Ovary (tissue), 7 donors: ENCODE measurements at regions not wholly inside any gene's neighbourhood (a gene's known extent, or its start where the extent isn't known, plus 50 kb on each side); places are given as distances from the start of the nearest gene placed in this dataset.

Experiments used
- DNase-seq, 5 donors: peaks; one replicate each; pipeline ENCODE4 v3.0.0-alpha.2; 2019 to 2020
- H3K27ac ChIP-seq, 2 donors: fragments of 200-600 bp; one replicate each; pipeline versions ENCODE4 v1.5.1 to v1.8.0; 2019 to 2022
- H3K27me3 ChIP-seq: fragments of 200-600 bp; one replicate; pipeline ENCODE4 v1.8.0; 2022
- H3K36me3 ChIP-seq: fragments of 200-600 bp; sonication (generic); one replicate; pipeline ENCODE4 v1.5.1; 2019
- H3K4me1 ChIP-seq: one replicate; pipeline ENCODE4 v1.8.1; 2013; ENCODE audit warnings: mild to moderate bottlenecking, moderate library complexity; ENCODE audit not compliant: insufficient read depth
- H3K4me3 ChIP-seq: fragments of 200-600 bp; sonication (generic); one replicate; pipeline ENCODE4 v1.5.1; 2017
- H3K9me3 ChIP-seq, 2 donors: fragments of 200-600 bp in 1 of 2; sonication (generic) in 1 of 2; one replicate each; pipeline versions ENCODE4 v1.5.1 to v1.8.1; 2013 to 2019; ENCODE audit warnings: mild to moderate bottlenecking in 1 of 2, moderate library complexity in 1 of 2
- EP300 ChIP-seq: sonication (generic); formaldehyde crosslinking; IDR thresholded peaks from one replicate; pipeline ENCODE4 v1.6.1; 2017; ENCODE audit warnings: antibody characterized with exemption
- POLR2A ChIP-seq: fragments of 450-650 bp; IDR thresholded peaks from one replicate; pipeline ENCODE4 v1.6.1; 2017; ENCODE audit warnings: antibody characterized with exemption, mild to moderate bottlenecking, moderate library complexity
- WGBS, 3 donors: extraction: QIAGEN DNeasy Blood & Tissue Kit in 1 of 3; methylation state at CpG; one replicate each; pipeline versions ENCODE4 v1.1.5 to v1.1.7; 2013 to 2017; 5-methylcytosine and 5-hydroxymethylcytosine counted together
- intact Hi-C, 4 donors: fragments of 100-400 bp; cut with DNase I; formaldehyde crosslinking; loops; one replicate each; pipeline versions ENCODE4 v1.11.0 to v1.15.1; 2022 to 2023
- TF ChIP-seq, protein P1 (sequence below), 3 donors: fragments of 450-650 bp in 2 of 3; fragments of 200-600 bp in 1 of 3; IDR thresholded peaks; one replicate each; pipeline versions ENCODE4 v1.5.1 to v1.8.0; 2016 to 2022; ENCODE audit warnings: antibody characterized with exemption in 3 of 3, mild to moderate bottlenecking in 1 of 3
- donor health status: DM: no; HTN: no; CAD: no; lungs with moderate emphysema.
- donor health status: DM: no; HTN: no; CAD: no.
- donor health status: Bipolar disorder and iron deficiency.
- donor health status: DM: no; HTN: no; CAD: no.
- donor health status: DM: yes; HTN: yes; CAD: no.

DNA sequence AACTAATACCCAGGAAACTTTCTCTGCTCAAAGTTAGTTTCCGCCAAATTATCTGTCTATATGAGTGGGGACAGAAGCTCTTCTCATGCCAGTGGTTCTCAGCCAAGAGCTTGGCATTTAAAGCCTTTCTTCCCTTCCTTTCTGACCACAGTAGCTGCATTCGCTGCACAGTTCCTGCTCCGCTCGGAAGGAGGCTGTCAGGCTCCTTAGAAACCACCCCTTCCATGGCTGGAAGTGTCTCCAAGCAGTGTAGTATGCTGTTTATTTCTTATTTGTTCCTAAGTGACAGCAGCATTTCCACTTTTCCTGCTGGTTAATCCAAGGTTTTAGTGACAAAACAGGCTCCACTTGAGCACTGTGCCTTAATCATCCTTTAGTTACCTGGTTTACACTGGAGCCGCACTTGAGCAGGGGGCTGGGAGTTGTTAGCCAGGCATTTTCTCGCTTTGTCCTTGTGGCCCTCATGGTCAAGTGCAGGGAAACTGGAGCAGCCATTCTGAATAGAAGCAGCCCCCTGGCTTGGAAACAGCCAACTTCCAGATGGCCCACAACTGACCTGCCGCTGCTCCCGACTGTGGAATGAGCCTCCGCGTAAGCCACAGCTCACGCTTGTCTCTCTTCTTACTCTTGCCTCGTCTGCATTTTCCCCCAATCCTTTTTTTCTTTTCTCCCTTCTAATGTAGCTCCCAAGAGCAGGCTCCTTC, 739.4 kb upstream of the TENM3 start:
- Histone ChIP-seq H3K4me1 (no peaks in the 10 kb centered on the region), H3K9me3 (no peaks in the 10 kb centered on the region), H3K4me3 (no peak overlapping the region), H3K27me3 (no peaks in the 10 kb centered on the region), H3K36me3 (no peaks in the 10 kb centered on the region), H3K27ac (no peak overlapping the region)
- 64 to 68% (median 67%) methylated on average over 12 of the region's 12 CpGs for WGBS, 3 donors
- TF ChIP-seq EP300 (no peak), POLR2A (no peak)
- TF ChIP-seq, protein P1, sequence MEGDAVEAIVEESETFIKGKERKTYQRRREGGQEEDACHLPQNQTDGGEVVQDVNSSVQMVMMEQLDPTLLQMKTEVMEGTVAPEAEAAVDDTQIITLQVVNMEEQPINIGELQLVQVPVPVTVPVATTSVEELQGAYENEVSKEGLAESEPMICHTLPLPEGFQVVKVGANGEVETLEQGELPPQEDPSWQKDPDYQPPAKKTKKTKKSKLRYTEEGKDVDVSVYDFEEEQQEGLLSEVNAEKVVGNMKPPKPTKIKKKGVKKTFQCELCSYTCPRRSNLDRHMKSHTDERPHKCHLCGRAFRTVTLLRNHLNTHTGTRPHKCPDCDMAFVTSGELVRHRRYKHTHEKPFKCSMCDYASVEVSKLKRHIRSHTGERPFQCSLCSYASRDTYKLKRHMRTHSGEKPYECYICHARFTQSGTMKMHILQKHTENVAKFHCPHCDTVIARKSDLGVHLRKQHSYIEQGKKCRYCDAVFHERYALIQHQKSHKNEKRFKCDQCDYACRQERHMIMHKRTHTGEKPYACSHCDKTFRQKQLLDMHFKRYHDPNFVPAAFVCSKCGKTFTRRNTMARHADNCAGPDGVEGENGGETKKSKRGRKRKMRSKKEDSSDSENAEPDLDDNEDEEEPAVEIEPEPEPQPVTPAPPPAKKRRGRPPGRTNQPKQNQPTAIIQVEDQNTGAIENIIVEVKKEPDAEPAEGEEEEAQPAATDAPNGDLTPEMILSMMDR (IDR thresholded peaks at IDR 0.05), result no peak
- intact Hi-C loops, result no loop called here
- DNase-seq, result no peak

DNA sequence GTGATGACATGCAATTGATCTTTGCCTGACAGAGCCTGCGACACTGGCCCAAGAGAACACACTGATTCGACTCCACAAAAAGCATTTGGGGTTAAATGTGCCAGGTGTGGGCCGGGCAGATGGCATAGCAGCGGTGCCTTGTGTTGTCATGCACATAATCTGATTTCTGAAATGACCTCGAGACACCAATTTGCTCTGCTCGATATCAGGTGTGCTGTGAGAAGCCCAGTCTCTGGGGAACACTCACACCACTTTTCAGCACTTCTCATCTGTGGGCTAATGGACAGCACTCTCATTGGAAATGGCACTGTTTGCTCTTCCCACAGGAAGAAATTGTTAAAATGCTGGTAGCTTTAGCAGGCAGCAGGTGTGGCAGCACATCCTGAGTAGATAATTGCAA, 738.3 kb upstream of the TENM3 start:
- intact Hi-C loops, result no loop called here
- Histone ChIP-seq H3K27ac (no peak overlapping the region), H3K36me3 (no peaks in the 10 kb centered on the region), H3K9me3 (no peaks in the 10 kb centered on the region), H3K4me3 (no peak overlapping the region), H3K4me1 (no peaks in the 10 kb centered on the region), H3K27me3 (no peaks in the 10 kb centered on the region)
- WGBS, 3 donors, result 69 to 73% (median 73%) methylated on average over 6 of the region's 6 CpGs
- TF ChIP-seq POLR2A, result no peak
- DNase-seq, result no peak

DNA sequence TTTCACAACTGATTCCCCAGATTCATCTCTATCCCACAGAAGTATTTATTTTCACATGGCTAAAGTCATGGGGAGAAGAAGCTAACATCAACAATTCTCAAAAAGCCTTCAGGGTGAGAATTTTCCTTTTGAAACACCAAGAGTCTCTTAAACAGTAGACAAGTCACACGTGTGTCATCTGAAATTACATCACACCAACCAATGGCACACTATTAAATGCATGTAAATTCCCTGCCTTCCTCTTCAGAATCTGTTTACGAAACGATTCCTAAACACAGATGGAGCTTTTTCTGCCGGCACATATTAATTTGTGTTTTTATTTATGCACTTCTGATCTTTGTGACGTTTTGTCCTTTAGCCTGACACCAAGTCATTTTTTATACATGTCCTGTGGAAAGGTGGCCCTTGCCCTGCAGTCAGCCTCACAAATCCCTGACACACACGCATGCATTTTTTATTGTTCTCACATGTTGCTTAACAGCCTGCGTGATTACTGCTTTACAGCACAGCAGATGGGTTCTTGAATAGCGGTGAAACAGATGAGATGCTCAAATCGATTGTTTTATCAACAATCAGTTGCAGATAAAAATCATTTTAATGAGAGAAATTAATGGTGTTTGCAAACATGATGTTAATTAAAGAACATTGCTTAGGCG, 735.9 kb upstream of the TENM3 start:
- TF ChIP-seq EP300, result no peak
- no peak for TF ChIP-seq POLR2A
- TF ChIP-seq, protein P1 (IDR thresholded peaks at IDR 0.05), result no peak
- Histone ChIP-seq H3K4me3 (no peak overlapping the region), H3K27ac (no peak overlapping the region), H3K4me1 (no peaks in the 10 kb centered on the region), H3K9me3 (no peaks in the 10 kb centered on the region), H3K36me3 (no peaks in the 10 kb centered on the region), H3K27me3 (no peaks in the 10 kb centered on the region)
- intact Hi-C loops, result no loop called here
- DNase-seq, result no peak
- WGBS, 3 donors, result 73 to 79% (median 78%) methylated on average over 10 of the region's 10 CpGs

DNA sequence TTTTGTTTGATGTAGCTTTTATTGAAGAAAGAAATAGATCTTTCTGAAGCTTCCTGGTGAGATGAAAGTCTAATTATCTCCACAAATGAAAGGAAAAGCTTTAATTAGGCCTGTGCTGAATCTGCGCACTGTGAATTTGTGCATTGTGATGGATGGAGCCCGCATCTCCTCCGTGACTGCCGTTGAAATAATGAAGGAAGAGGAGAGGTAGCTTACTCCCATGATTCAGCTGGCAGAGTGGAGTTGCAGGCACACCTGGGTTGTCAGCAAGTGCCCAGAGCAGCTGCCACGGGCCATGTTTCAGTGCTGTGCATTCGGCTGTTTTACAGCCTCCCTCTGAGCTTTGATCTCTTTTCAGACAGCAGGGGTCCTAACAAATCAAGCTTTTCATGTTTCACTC, 735.3 kb upstream of the TENM3 start:
- no peak overlapping the region for H3K27ac ChIP-seq
- no peak for DNase-seq
- WGBS, 3 donors, result 66 to 77% (median 75%) methylated on average over 6 of the region's 6 CpGs
- no peaks in the 10 kb centered on the region for H3K4me1 ChIP-seq
- H3K4me3 ChIP-seq, result no peak overlapping the region
- no peaks in the 10 kb centered on the region for H3K27me3 ChIP-seq
- no peaks in the 10 kb centered on the region for H3K36me3 ChIP-seq
- no peaks in the 10 kb centered on the region for H3K9me3 ChIP-seq
- intact Hi-C loops, result no loop called here
- no peak for TF ChIP-seq POLR2A

DNA sequence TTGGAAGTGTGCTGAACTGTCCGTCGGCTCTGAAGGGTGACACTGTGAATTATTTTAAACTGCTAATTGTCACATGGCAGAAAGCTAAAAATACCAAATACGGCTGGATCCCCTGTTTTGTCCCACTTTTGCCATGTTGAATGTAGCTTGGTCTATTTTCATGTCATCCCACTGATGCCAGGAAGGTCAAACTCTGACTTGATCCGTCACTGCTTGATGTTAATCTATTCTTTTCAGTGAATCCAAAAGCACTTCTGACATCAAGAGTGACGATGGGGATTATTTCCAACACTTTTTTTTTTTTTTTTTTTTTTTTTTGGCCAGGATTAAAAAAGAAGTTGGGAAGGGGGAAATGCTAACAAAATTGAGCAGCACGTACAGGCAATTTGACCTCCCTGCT, 734.6 kb upstream of the TENM3 start:
- WGBS, 3 donors, result 67 to 73% (median 70%) methylated on average over 6 of the region's 6 CpGs
- intact Hi-C loops, result no loop called here
- TF ChIP-seq EP300 (no peak), POLR2A (no peak)
- TF ChIP-seq, protein P1 (IDR thresholded peaks at IDR 0.05), result no peak

More for the DNA sequence above, 734.6 kb upstream of the TENM3 start:
- no peak for DNase-seq
- H3K36me3 ChIP-seq, result no peaks in the 10 kb centered on the region
- H3K27ac ChIP-seq, result no peak overlapping the region
- no peaks in the 10 kb centered on the region for H3K4me1 ChIP-seq
- H3K27me3 ChIP-seq, result no peaks in the 10 kb centered on the region
- H3K9me3 ChIP-seq, result no peaks in the 10 kb centered on the region
- H3K4me3 ChIP-seq, result no peak overlapping the region
